HCT116 (cell line): ENCODE measurements at regions not wholly inside any gene's neighbourhood (a gene's known extent, or its start where the extent isn't known, plus 50 kb on each side); places are given as distances from the start of the nearest gene placed in this dataset.

Experiments used
- ATAC-seq: fragments of 200-7000 bp; cut with Tn5 transposase; 2 replicates; pipeline ENCODE4 v1.9.1; 2020; ENCODE audit warnings: mild to moderate bottlenecking, moderate library complexity
- BruUV-seq: library from RNA; stranded (reverse); fragments of 400-500 nt; replicated peaks from 2 replicates; lab custom pipeline; 2021; lab: Mats Ljungman, UMichigan
- CTCF ChIA-PET: fragments of 300-600 bp; sonication (Branson Sonifier 250); formaldehyde crosslinking; loops from one replicate; lab custom pipeline; 2021; ENCODE audit warnings: antibody characterized with exemption; lab: Charles Lee
- POLR2A ChIA-PET: fragments of 300-600, 350-600 bp; sonication (Branson Sonifier 250); formaldehyde crosslinking; loops from one replicate; lab custom pipeline; 2021; ENCODE audit warnings: antibody characterized with exemption; lab: Charles Lee
- RAD21 ChIA-PET, 2 experiments: fragments of 300-600 bp; sonication (Branson Sonifier 250); formaldehyde crosslinking; loops; one replicate each; lab custom pipeline; 2023; ENCODE audit warnings: low total read pairs in 2 of 2; ENCODE audit not compliant: uncharacterized antibody in 2 of 2, unreplicated experiment in 2 of 2, low non-redundant PET in 1 of 2; lab: Charles Lee
- DNase-seq: peaks from one replicate; pipeline ENCODE4 v3.0.0-alpha.2; 2010; ENCODE audit warnings: low read depth, low spot score
- H2AFZ ChIP-seq: fragments of 200-600 bp; shearing (Covaris generic), sonication (generic); 2 replicates; pipeline ENCODE4 v1.6.1; 2017; ENCODE audit warnings: low read depth, mixed run types, mixed read lengths, antibody characterized with exemption, low read length; ENCODE audit not compliant: poor library complexity, severe bottlenecking
- H3K27ac ChIP-seq: 2 replicates; pipeline ENCODE4 v1.5.1; 2012; ENCODE audit warnings: low read depth, low read length
- H3K27me3 ChIP-seq: fragments of 200-600 bp; sonication (generic); 2 replicates; pipeline ENCODE4 v1.6.1; 2016; ENCODE audit warnings: mixed run types, low read length, mixed read lengths; ENCODE audit not compliant: insufficient read depth
- H3K36me3 ChIP-seq, 2 experiments: fragments of 200-500 bp in 1 of 2; fragments of 200-600 bp in 1 of 2; sonication (Bioruptor generic) in 1 of 2; sonication (generic) in 1 of 2; 2 replicates each; pipeline versions ENCODE4 v1.5.1 to v1.6.1; 2014 to 2016; ENCODE audit warnings: low read length in 2 of 2, inconsistent platforms in 1 of 2, mixed read lengths in 1 of 2, mixed run types in 1 of 2; ENCODE audit not compliant: insufficient read depth in 2 of 2, control insufficient read depth in 1 of 2
- H3K4me1 ChIP-seq, 2 experiments: fragments of 200-600 bp in 1 of 2; sonication (generic) in 1 of 2; 2 replicates each; pipeline versions ENCODE4 v1.5.1 to v1.6.1; 2012 to 2017; ENCODE audit warnings: low read length in 2 of 2, inconsistent platforms in 1 of 2, mild to moderate bottlenecking in 1 of 2, mixed read lengths in 1 of 2, mixed run types in 1 of 2, moderate library complexity in 1 of 2; ENCODE audit not compliant: insufficient read depth in 2 of 2, control insufficient read depth in 1 of 2
- H3K4me2 ChIP-seq: fragments of 200-600 bp; sonication (generic); 2 replicates; pipeline ENCODE4 v1.6.1; 2017; ENCODE audit warnings: mixed run types, low read length, mixed read lengths
- H3K4me3 ChIP-seq, 2 experiments: fragments of 200-600 bp in 1 of 2; sonication (generic) in 1 of 2; replicated peaks in 1 of 2; 2 replicates each; pipeline ENCODE4 v1.5.1; 2011 to 2016; ENCODE audit warnings: low read length in 2 of 2, control low read depth in 1 of 2, low read depth in 1 of 2, mild to moderate bottlenecking in 1 of 2, mixed read lengths in 1 of 2, mixed run types in 1 of 2
- H3K79me2 ChIP-seq: fragments of 200-600 bp; sonication (generic); 2 replicates; pipeline ENCODE4 v1.6.1; 2017; ENCODE audit warnings: mild to moderate bottlenecking, mixed run types, low read length, moderate library complexity, mixed read lengths; ENCODE audit not compliant: insufficient read depth
- H3K9ac ChIP-seq: fragments of 200-600 bp; sonication (generic); 2 replicates; pipeline ENCODE4 v1.6.1; 2016; ENCODE audit warnings: low read length, mixed read lengths
- H3K9me2 ChIP-seq: fragments of 200-600 bp; sonication (generic), shearing (Covaris generic); 2 replicates; pipeline ENCODE4 v1.6.1; 2017; ENCODE audit warnings: mixed run types, mild to moderate bottlenecking, moderate library complexity; ENCODE audit not compliant: insufficient read depth
- H3K9me3 ChIP-seq, 2 experiments: fragments of 200-500 bp in 1 of 2; fragments of 200-600 bp in 1 of 2; sonication (Bioruptor generic) in 1 of 2; sonication (generic) in 1 of 2; 2 replicates each; pipeline ENCODE4 v1.6.1; 2014 to 2017; ENCODE audit warnings: low read length in 2 of 2, mixed read lengths in 2 of 2, inconsistent platforms in 1 of 2, low read depth in 1 of 2, mild to moderate bottlenecking in 1 of 2, mixed run types in 1 of 2, moderate library complexity in 1 of 2; ENCODE audit not compliant: control insufficient read depth in 1 of 2, insufficient read depth in 1 of 2
- H4K20me1 ChIP-seq: fragments of 200-600 bp; sonication (generic), shearing (Covaris generic); 2 replicates; pipeline ENCODE4 v1.6.1; 2017; ENCODE audit warnings: mixed run types, mild to moderate bottlenecking, moderate library complexity; ENCODE audit not compliant: insufficient read depth
- ELF1 ChIP-seq: IDR thresholded peaks from 2 replicates; pipeline ENCODE4 v1.6.1; 2012; ENCODE audit warnings: low read depth, borderline replicate concordance
- EZH2phosphoT487 ChIP-seq: fragments of 200-600 bp; IDR thresholded peaks from 2 replicates; pipeline ENCODE4 v1.6.1; 2018; ENCODE audit warnings: antibody characterized with exemption, borderline replicate concordance
- JUND ChIP-seq: IDR thresholded peaks from 2 replicates; pipeline ENCODE4 v1.6.1; 2012
- POLR2AphosphoS5 ChIP-seq: IDR thresholded peaks from 2 replicates; pipeline ENCODE4 v1.6.1; 2011; ENCODE audit warnings: mild to moderate bottlenecking, low read depth, low read length, moderate library complexity
- SIN3A ChIP-seq: IDR thresholded peaks from 2 replicates; pipeline ENCODE4 v1.6.1; 2012; ENCODE audit warnings: low read depth
- ZFX ChIP-seq: fragments of 450-650 bp; IDR thresholded peaks from 2 replicates; pipeline ENCODE4 v1.6.1; 2017
- intact Hi-C: fragments of 100-400 bp; cut with micrococcal nuclease; formaldehyde crosslinking; loops from 2 replicates; pipeline ENCODE4 v1.10.0; 2022
- TF ChIP-seq, protein P1 (sequence below): IDR thresholded peaks from 2 replicates; pipeline ENCODE4 v1.6.1; 2012; ENCODE audit warnings: low read depth

DNA sequence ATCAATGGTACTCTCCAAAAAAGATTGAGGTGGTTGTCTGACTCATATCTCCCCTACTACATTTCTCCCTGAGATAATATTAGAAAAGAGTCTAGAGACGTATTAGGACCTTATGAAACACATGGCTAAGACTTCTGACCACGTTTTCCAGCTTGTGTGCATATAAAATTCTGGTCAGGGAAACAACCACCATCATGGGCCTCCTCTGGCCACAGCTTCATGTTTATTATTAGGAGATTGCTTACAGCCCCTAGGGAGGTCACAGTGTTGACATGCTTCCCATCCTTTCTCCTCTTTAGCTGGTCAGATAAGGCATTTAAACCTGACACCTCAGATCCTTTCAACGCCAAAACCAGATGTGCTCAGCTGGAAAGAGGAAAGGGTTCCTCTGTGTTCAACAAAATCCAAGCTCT, 620.2 kb downstream of the PLPP3 start:
- POLR2A ChIA-PET: no interaction called here

DNA sequence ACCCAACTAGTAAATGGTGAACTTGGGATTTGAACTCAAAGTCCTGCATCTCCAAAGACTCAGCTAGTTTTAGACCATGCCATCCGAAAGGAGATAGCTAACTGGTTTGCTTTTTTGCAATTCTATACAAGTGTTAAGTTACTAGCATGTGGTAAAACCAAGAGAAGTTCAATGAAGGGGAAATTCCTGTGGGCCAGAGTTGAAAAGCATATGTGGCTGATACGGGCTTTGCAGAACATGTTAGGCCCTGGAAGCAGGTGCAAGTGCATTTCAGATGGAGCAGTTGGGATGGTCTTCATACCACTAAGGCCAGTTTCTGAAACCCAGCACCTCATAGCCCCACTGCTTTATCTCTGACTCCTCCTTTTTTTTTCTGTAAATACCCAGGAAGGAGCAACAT, 620.9 kb downstream of the PLPP3 start:
- ChIA-PET POLR2A (no interaction called here), CTCF (no interaction called here), RAD21 (interaction anchor here in 1 of 2 experiments (0.5 kb wide), 1 partner anchor 515 kb away, joined by 3 read pairs; no protein-coding TSS in a partner anchor)

More for the DNA sequence above, 620.2 kb downstream of the PLPP3 start:
- Histone ChIP-seq H3K9me3 (no peaks in the 10 kb centered on the region), H2AFZ (no peak overlapping the region), H3K9me2 (no peaks in the 10 kb centered on the region), H3K27ac (no peak overlapping the region), H3K4me1 (no peaks in the 10 kb centered on the region), H3K9ac (no peak overlapping the region), H3K4me2 (no peak overlapping the region), H4K20me1 (no peaks in the 10 kb centered on the region), H3K4me3 (no peak overlapping the region), H3K27me3 (no peaks in the 10 kb centered on the region; the same call in 1 of the 2 replicates), H3K79me2 (no peaks in the 10 kb centered on the region), H3K36me3 (no peaks in the 10 kb centered on the region)
- ATAC-seq (no peak), DNase-seq (no peak)
- intact Hi-C loops: no loop called here
- RAD21 ChIA-PET: no interaction called here
- CTCF ChIA-PET: no interaction called here
- BruUV-seq: no TSS peak
- TF ChIP-seq JUND (no peak), ZFX (no peak)

More for the DNA sequence above, 620.9 kb downstream of the PLPP3 start:
- Histone ChIP-seq H3K4me1 (no peaks in the 10 kb centered on the region), H3K9me2 (no peaks in the 10 kb centered on the region), H3K4me3 (no peak overlapping the region), H2AFZ (no peak overlapping the region), H3K27ac (no peak overlapping the region), H3K27me3 (no peaks in the 10 kb centered on the region; the same call in 1 of the 2 replicates), H4K20me1 (no peaks in the 10 kb centered on the region), H3K36me3 (no peaks in the 10 kb centered on the region), H3K9me3 (no peaks in the 10 kb centered on the region), H3K4me2 (no peak overlapping the region), H3K79me2 (no peaks in the 10 kb centered on the region), H3K9ac (no peak overlapping the region)
- DNase-seq (no peak), ATAC-seq (no peak)
- TF ChIP-seq, protein P1, sequence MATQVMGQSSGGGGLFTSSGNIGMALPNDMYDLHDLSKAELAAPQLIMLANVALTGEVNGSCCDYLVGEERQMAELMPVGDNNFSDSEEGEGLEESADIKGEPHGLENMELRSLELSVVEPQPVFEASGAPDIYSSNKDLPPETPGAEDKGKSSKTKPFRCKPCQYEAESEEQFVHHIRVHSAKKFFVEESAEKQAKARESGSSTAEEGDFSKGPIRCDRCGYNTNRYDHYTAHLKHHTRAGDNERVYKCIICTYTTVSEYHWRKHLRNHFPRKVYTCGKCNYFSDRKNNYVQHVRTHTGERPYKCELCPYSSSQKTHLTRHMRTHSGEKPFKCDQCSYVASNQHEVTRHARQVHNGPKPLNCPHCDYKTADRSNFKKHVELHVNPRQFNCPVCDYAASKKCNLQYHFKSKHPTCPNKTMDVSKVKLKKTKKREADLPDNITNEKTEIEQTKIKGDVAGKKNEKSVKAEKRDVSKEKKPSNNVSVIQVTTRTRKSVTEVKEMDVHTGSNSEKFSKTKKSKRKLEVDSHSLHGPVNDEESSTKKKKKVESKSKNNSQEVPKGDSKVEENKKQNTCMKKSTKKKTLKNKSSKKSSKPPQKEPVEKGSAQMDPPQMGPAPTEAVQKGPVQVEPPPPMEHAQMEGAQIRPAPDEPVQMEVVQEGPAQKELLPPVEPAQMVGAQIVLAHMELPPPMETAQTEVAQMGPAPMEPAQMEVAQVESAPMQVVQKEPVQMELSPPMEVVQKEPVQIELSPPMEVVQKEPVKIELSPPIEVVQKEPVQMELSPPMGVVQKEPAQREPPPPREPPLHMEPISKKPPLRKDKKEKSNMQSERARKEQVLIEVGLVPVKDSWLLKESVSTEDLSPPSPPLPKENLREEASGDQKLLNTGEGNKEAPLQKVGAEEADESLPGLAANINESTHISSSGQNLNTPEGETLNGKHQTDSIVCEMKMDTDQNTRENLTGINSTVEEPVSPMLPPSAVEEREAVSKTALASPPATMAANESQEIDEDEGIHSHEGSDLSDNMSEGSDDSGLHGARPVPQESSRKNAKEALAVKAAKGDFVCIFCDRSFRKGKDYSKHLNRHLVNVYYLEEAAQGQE: no peak
- TF ChIP-seq POLR2AphosphoS5 (no peak), ELF1 (no peak), ZFX (no peak), SIN3A (no peak), EZH2phosphoT487 (no peak)
- no TSS peak for BruUV-seq
- intact Hi-C loops: no loop called here
